ENCODE measurements at regions not wholly inside any gene's neighbourhood (a gene's known extent, or its start where the extent isn't known, plus 50 kb on each side); places are given as distances from the start of the nearest gene placed in this dataset.

DNA sequence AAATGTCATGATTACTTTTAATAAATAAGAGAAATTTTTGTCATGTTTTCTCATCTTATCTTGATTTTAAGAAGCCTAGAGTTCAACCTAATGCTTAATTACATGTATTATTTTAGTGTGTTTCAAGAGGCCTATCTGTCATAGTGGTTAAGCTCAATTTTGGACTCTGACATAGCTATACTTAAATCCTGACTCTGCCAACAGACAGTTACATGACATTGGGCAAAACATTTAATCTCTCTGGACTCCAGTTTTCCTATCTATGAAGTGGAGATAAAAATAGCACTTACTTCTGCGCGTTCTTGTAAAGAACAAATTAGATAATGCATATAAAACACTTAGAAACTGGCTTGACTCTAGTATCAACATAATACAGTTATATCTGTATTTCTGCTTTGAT is 417.8 kb downstream of the MRPL39 start:
- TF ChIP-seq, protein P1, sequence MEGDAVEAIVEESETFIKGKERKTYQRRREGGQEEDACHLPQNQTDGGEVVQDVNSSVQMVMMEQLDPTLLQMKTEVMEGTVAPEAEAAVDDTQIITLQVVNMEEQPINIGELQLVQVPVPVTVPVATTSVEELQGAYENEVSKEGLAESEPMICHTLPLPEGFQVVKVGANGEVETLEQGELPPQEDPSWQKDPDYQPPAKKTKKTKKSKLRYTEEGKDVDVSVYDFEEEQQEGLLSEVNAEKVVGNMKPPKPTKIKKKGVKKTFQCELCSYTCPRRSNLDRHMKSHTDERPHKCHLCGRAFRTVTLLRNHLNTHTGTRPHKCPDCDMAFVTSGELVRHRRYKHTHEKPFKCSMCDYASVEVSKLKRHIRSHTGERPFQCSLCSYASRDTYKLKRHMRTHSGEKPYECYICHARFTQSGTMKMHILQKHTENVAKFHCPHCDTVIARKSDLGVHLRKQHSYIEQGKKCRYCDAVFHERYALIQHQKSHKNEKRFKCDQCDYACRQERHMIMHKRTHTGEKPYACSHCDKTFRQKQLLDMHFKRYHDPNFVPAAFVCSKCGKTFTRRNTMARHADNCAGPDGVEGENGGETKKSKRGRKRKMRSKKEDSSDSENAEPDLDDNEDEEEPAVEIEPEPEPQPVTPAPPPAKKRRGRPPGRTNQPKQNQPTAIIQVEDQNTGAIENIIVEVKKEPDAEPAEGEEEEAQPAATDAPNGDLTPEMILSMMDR (IDR thresholded peaks at IDR 0.05), result no peak
- no peak for TF ChIP-seq EZH2 (IDR thresholded peaks at IDR 0.05; ENCODE audit: borderline replicate concordance, insufficient read depth, low read depth, low read length, poor library complexity, severe bottlenecking)

Measured in B cell (primary cell).